HFFc6 (cell line): ENCODE measurements at regions not wholly inside any gene's neighbourhood (a gene's known extent, or its start where the extent isn't known, plus 50 kb on each side); places are given as distances from the start of the nearest gene placed in this dataset.
"Not testable (repeated sequence)": the region's sequence is repeated elsewhere in the genome, so short reads cannot be mapped to it uniquely, and the experiment has no call there.

Source experiments
- DNase-seq: peaks from one replicate; pipeline ENCODE4 v3.0.0-alpha.2; 2018
- H3K27ac Mint-ChIP-seq: 2 replicates; pipeline ENCODE4 v1.8.0; 2020; ENCODE audit warnings: mild to moderate bottlenecking, mixed read lengths
- H3K27me3 Mint-ChIP-seq: 2 replicates; pipeline ENCODE4 v1.8.0; 2021; ENCODE audit warnings: mild to moderate bottlenecking, moderate library complexity, mixed read lengths; ENCODE audit not compliant: insufficient read depth
- H3K36me3 Mint-ChIP-seq: 2 replicates; pipeline ENCODE4 v1.8.0; 2021; ENCODE audit warnings: low read depth, mixed read lengths
- H3K4me1 Mint-ChIP-seq: 2 replicates; pipeline ENCODE4 v1.8.0; 2020; ENCODE audit warnings: low read depth, mixed read lengths
- H3K4me3 Mint-ChIP-seq: 2 replicates; pipeline ENCODE4 v1.8.0; 2020; ENCODE audit warnings: mild to moderate bottlenecking, moderate library complexity, mixed read lengths
- H3K9me3 Mint-ChIP-seq: 2 replicates; pipeline ENCODE4 v1.8.0; 2020; ENCODE audit warnings: mild to moderate bottlenecking, mixed read lengths
- CTCF ChIP-seq: fragments of 200-600 bp; sonication (generic); IDR thresholded peaks from 2 replicates; pipeline ENCODE4 v1.5.0; 2021; ENCODE audit warnings: antibody characterized with exemption, mild to moderate bottlenecking

- H3K9me3 Mint-ChIP-seq, result no peaks in the 10 kb centered on the region
- H3K36me3 Mint-ChIP-seq, result no peaks in the 10 kb centered on the region
- H3K4me1 Mint-ChIP-seq, result peaks cover 19% of the 10 kb centered on the region
- H3K27me3 Mint-ChIP-seq, result no peaks in the 10 kb centered on the region
- TF ChIP-seq CTCF, result no peak
- no peak for DNase-seq
- no peak overlapping the region for H3K27ac Mint-ChIP-seq
- no peak overlapping the region for H3K4me3 Mint-ChIP-seq
Measured at GRCh38 chr10:45514291-45515270, 140.6 kb downstream of the ALOX5 start.

DNA sequence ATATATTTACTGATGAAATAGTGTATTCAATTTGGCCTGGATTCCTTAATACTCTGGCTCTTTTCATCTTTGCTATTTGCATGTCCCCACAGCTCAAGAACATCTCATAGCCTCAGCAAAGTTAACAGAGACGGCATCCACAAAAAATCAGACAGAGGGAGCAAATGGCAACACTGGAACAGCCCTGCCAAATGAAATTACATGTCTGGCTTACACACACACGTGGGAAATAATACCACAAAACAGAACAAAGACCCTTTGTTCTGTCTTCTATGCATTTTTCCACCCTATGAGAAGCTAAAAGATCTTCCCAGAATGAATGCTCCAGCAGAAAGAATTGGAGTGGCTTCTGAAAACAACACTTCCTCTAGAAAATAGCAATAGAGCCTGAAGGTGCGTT, 139.5 kb downstream of the ALOX5 start:
- Mint-ChIP-seq H3K27ac (no peak overlapping the region), H3K27me3 (no peaks in the 10 kb centered on the region), H3K9me3 (no peaks in the 10 kb centered on the region), H3K4me3 (no peak overlapping the region), H3K36me3 (no peaks in the 10 kb centered on the region), H3K4me1 (peaks cover 24% of the 10 kb centered on the region)
- no peak for TF ChIP-seq CTCF
- DNase-seq, result no peak

DNA sequence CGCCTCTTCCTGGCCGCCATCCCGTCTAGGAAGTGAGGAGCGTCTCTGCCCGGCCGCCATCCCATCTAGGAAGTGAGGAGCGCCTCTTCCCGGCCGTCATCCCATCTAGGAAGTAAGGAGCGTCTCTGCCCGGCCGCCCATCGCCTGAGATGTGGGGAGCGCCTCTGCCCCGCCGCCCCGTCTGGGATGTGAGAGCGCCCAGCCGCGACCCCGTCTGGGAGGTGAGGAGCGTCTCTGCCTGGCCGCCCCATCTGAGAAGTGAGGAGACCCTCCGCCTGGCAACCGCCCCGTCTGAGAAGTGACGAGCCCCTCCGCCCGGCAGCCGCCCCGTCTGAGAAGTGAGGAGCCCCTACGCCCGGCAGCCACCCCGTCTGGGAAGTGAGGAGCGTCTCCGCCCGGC, 137.9 kb downstream of the ALOX5 start:
- H3K4me1 Mint-ChIP-seq, result peaks cover 24% of the 10 kb centered on the region

GRCh38 chr10:45509491-45509890, 135.5 kb downstream of the ALOX5 start:
- H3K36me3 Mint-ChIP-seq, result no peaks in the 10 kb centered on the region
- no peaks in the 10 kb centered on the region for H3K9me3 Mint-ChIP-seq
- H3K4me3 Mint-ChIP-seq, result no peak overlapping the region
- DNase-seq, result no peak
- H3K27me3 Mint-ChIP-seq, result no peaks in the 10 kb centered on the region
- H3K4me1 Mint-ChIP-seq, result peaks cover 12% of the 10 kb centered on the region
- no peak for TF ChIP-seq CTCF
- H3K27ac Mint-ChIP-seq, result no peak overlapping the region

More for the DNA sequence above, 137.9 kb downstream of the ALOX5 start:
- not testable (repeated sequence) for H3K4me3 Mint-ChIP-seq, H3K9me3 Mint-ChIP-seq, DNase-seq, H3K36me3 Mint-ChIP-seq, H3K27me3 Mint-ChIP-seq, H3K27ac Mint-ChIP-seq

- Mint-ChIP-seq H3K9me3 (no peaks in the 10 kb centered on the region), H3K4me1 (peaks cover 19% of the 10 kb centered on the region), H3K27me3 (no peaks in the 10 kb centered on the region), H3K27ac (no peak overlapping the region), H3K36me3 (no peaks in the 10 kb centered on the region), H3K4me3 (no peak overlapping the region)
- DNase-seq, result no peak
- TF ChIP-seq CTCF, result no peak
Measured at GRCh38 chr10:45505311-45505710, 131.3 kb downstream of the ALOX5 start.

- Mint-ChIP-seq H3K4me3 (no peak overlapping the region; the same call in 1 of the 2 replicates), H3K27ac (no peak overlapping the region), H3K4me1 (peaks cover 9% of the 10 kb centered on the region), H3K36me3 (no peaks in the 10 kb centered on the region), H3K27me3 (no peaks in the 10 kb centered on the region; the same call in 1 of the 2 replicates), H3K9me3 (peaks cover 1% of the 10 kb centered on the region; the same call in 1 of the 2 replicates)
- no peak for TF ChIP-seq CTCF
- DNase-seq, result no peak
Measured at GRCh38 chr10:45502458-45502857, 128.4 kb downstream of the ALOX5 start.
